Suprapubic skin (tissue), 4 donors: ENCODE measurements at regions not wholly inside any gene's neighbourhood (a gene's known extent, or its start where the extent isn't known, plus 50 kb on each side); places are given as distances from the start of the nearest gene placed in this dataset.

Experiments
- DNase-seq, 2 donors: peaks; one replicate each; pipeline ENCODE4 v3.0.0-alpha.2; 2019; ENCODE audit warnings: low spot score in 2 of 2
- H3K27ac ChIP-seq: fragments of 200-600 bp; sonication (generic); one replicate; pipeline ENCODE4 v1.5.1; 2019
- H3K27me3 ChIP-seq: fragments of 200-600 bp; sonication (generic); one replicate; pipeline ENCODE4 v1.5.1; 2019
- H3K36me3 ChIP-seq: fragments of 200-600 bp; sonication (generic); one replicate; pipeline ENCODE4 v1.5.1; 2019
- H3K4me1 ChIP-seq: fragments of 200-600 bp; sonication (generic); one replicate; pipeline ENCODE4 v1.5.1; 2019
- H3K4me3 ChIP-seq: fragments of 200-600 bp; sonication (generic); one replicate; pipeline ENCODE4 v1.5.1; 2019; ENCODE audit warnings: mild to moderate bottlenecking
- H3K9me3 ChIP-seq: fragments of 200-600 bp; sonication (generic); one replicate; pipeline ENCODE4 v1.5.1; 2019
- EP300 ChIP-seq: sonication (generic); formaldehyde crosslinking; IDR thresholded peaks from one replicate; pipeline ENCODE4 v1.6.1; 2017; ENCODE audit warnings: antibody characterized with exemption
- POLR2A ChIP-seq, 2 donors: fragments of 450-650 bp; IDR thresholded peaks; one replicate each; pipeline ENCODE4 v1.6.1; 2017; ENCODE audit warnings: antibody characterized with exemption in 2 of 2, mild to moderate bottlenecking in 2 of 2, moderate library complexity in 2 of 2
- POLR2AphosphoS5 ChIP-seq, 3 donors: sonication (generic); formaldehyde crosslinking; IDR thresholded peaks; one replicate each; pipeline ENCODE4 v1.6.1; 2017; ENCODE audit warnings: antibody characterized with exemption in 3 of 3
- whole genome bisulfite sequencing: methylation state at CpG from one replicate; pipeline ENCODE4 v1.1.5; 2018; 5-methylcytosine and 5-hydroxymethylcytosine counted together
- TF ChIP-seq, protein P1 (sequence below), 2 donors: fragments of 200-600 bp in 1 of 2; fragments of 450-650 bp in 1 of 2; sonication (generic) in 1 of 2; IDR thresholded peaks; one replicate each; pipeline ENCODE4 v1.5.1; 2016 to 2019; ENCODE audit warnings: antibody characterized with exemption in 2 of 2, mild to moderate bottlenecking in 1 of 2, moderate library complexity in 1 of 2

- H3K4me1 ChIP-seq, result no peaks in the 10 kb centered on the region
- 83% methylated on average over 3 of the region's 3 CpGs for WGBS
- H3K27me3 ChIP-seq, result no peaks in the 10 kb centered on the region
- H3K27ac ChIP-seq, result no peak overlapping the region
- TF ChIP-seq, protein P1, sequence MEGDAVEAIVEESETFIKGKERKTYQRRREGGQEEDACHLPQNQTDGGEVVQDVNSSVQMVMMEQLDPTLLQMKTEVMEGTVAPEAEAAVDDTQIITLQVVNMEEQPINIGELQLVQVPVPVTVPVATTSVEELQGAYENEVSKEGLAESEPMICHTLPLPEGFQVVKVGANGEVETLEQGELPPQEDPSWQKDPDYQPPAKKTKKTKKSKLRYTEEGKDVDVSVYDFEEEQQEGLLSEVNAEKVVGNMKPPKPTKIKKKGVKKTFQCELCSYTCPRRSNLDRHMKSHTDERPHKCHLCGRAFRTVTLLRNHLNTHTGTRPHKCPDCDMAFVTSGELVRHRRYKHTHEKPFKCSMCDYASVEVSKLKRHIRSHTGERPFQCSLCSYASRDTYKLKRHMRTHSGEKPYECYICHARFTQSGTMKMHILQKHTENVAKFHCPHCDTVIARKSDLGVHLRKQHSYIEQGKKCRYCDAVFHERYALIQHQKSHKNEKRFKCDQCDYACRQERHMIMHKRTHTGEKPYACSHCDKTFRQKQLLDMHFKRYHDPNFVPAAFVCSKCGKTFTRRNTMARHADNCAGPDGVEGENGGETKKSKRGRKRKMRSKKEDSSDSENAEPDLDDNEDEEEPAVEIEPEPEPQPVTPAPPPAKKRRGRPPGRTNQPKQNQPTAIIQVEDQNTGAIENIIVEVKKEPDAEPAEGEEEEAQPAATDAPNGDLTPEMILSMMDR (IDR thresholded peaks at IDR 0.05), result no peak
- TF ChIP-seq POLR2AphosphoS5 (IDR thresholded peaks at IDR 0.05) (no peak), EP300 (no peak), POLR2A (IDR thresholded peaks at IDR 0.05) (no peak)
- H3K9me3 ChIP-seq, result no peaks in the 10 kb centered on the region
- no peaks in the 10 kb centered on the region for H3K36me3 ChIP-seq
- no peak overlapping the region for H3K4me3 ChIP-seq
- DNase-seq, result no peak
These were observed 127.2 kb downstream of the NPY start for GRCh38 chr7:24411226-24411625.

- Histone ChIP-seq H3K27me3 (no peaks in the 10 kb centered on the region), H3K4me3 (no peak overlapping the region), H3K4me1 (no peaks in the 10 kb centered on the region), H3K9me3 (no peaks in the 10 kb centered on the region), H3K36me3 (no peaks in the 10 kb centered on the region), H3K27ac (no peak overlapping the region)
- no peak for DNase-seq
- TF ChIP-seq POLR2AphosphoS5 (IDR thresholded peaks at IDR 0.05) (no peak), EP300 (no peak), POLR2A (IDR thresholded peaks at IDR 0.05) (no peak)
- TF ChIP-seq, protein P1 (IDR thresholded peaks at IDR 0.05), result no peak
- WGBS, result 83% methylated on average over 7 of the region's 7 CpGs
These were observed 133.6 kb downstream of the NPY start for GRCh38 chr7:24417526-24418120.

- WGBS, result 78% methylated on average over 2 of the region's 2 CpGs
- H3K4me1 ChIP-seq, result no peaks in the 10 kb centered on the region
- H3K36me3 ChIP-seq, result no peaks in the 10 kb centered on the region
- H3K9me3 ChIP-seq, result no peaks in the 10 kb centered on the region
- no peak for DNase-seq
- TF ChIP-seq POLR2AphosphoS5 (IDR thresholded peaks at IDR 0.05) (no peak), EP300 (no peak), POLR2A (IDR thresholded peaks at IDR 0.05) (no peak)
- TF ChIP-seq, protein P1 (IDR thresholded peaks at IDR 0.05), result no peak
- no peak overlapping the region for H3K27ac ChIP-seq
- no peaks in the 10 kb centered on the region for H3K27me3 ChIP-seq
- no peak overlapping the region for H3K4me3 ChIP-seq
These were observed 135.1 kb downstream of the NPY start for GRCh38 chr7:24419077-24419476.

DNA sequence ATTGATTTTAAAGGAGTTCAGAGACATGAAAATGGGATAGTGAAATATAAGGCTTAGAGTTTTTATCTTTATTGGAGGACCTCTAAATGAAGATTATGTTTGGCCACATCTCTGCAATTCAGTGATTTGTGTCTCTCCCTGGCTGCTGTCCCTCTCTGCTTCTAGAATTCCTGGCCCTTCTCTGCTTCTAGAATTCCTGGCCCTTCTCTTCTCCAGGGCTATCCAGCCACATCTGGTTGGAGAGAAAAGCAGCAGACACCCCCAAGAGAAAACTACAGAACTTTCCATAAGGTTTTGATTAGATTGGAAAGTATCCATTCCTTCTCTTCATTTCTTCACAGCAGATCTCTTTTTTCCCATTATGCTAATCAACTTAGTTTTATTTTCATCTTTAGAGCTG, 135.5 kb downstream of the NPY start:
- TF ChIP-seq POLR2A (IDR thresholded peaks at IDR 0.05), result no peak
- TF ChIP-seq, protein P1 (IDR thresholded peaks at IDR 0.05), result no peak
- no peak for TF ChIP-seq POLR2AphosphoS5 (IDR thresholded peaks at IDR 0.05)
- TF ChIP-seq EP300, result no peak
- no peak overlapping the region for H3K27ac ChIP-seq
- no peak for DNase-seq

GRCh38 chr7:24422441-24423010, 138.5 kb downstream of the NPY start:
- Histone ChIP-seq H3K36me3 (no peaks in the 10 kb centered on the region), H3K4me3 (no peak overlapping the region), H3K27me3 (no peaks in the 10 kb centered on the region), H3K9me3 (no peaks in the 10 kb centered on the region), H3K4me1 (no peaks in the 10 kb centered on the region), H3K27ac (no peak overlapping the region)
- DNase-seq, result no peak
- TF ChIP-seq POLR2AphosphoS5 (IDR thresholded peaks at IDR 0.05), result no peak
- TF ChIP-seq POLR2A (IDR thresholded peaks at IDR 0.05), result no peak
- TF ChIP-seq, protein P1 (IDR thresholded peaks at IDR 0.05), result no peak
- TF ChIP-seq EP300, result no peak
- 64% methylated on average over 4 of the region's 4 CpGs for WGBS

More for the DNA sequence above, 135.5 kb downstream of the NPY start:
- H3K27me3 ChIP-seq, result no peaks in the 10 kb centered on the region
- no peaks in the 10 kb centered on the region for H3K4me1 ChIP-seq
- no peaks in the 10 kb centered on the region for H3K36me3 ChIP-seq
- H3K4me3 ChIP-seq, result no peak overlapping the region
- no peaks in the 10 kb centered on the region for H3K9me3 ChIP-seq
